Endodermal cell (in vitro differentiated cells): ENCODE measurements at regions not wholly inside any gene's neighbourhood (a gene's known extent, or its start where the extent isn't known, plus 50 kb on each side); places are given as distances from the start of the nearest gene placed in this dataset.

Source experiments
- DNase-seq: peaks from one replicate; pipeline ENCODE4 v3.0.0-alpha.2; 2017
- H3K27ac ChIP-seq: 2 replicates; pipeline ENCODE4 v1.5.1; 2013; ENCODE audit warnings: mild to moderate bottlenecking, low read depth, low read length, moderate library complexity
- H3K27me3 ChIP-seq: 2 replicates; pipeline ENCODE4 v1.6.1; 2013; ENCODE audit warnings: mild to moderate bottlenecking, low read length, moderate library complexity; ENCODE audit not compliant: insufficient read depth, control insufficient read depth, poor library complexity, severe bottlenecking
- H3K36me3 ChIP-seq: 2 replicates; pipeline ENCODE4 v1.7.0; 2013; ENCODE audit warnings: mild to moderate bottlenecking, low read length, moderate library complexity; ENCODE audit not compliant: control insufficient read depth, insufficient read depth
- H3K4me1 ChIP-seq: one replicate; pipeline ENCODE4 v1.7.0; 2013; ENCODE audit warnings: low read length; ENCODE audit not compliant: control insufficient read depth, insufficient read depth
- H3K4me3 ChIP-seq: 2 replicates; pipeline ENCODE4 v1.5.1; 2013; ENCODE audit warnings: mild to moderate bottlenecking, low read length, moderate library complexity
- H3K9ac ChIP-seq: 2 replicates; pipeline ENCODE4 v1.6.1; 2013; ENCODE audit warnings: mild to moderate bottlenecking, low read length, moderate library complexity; ENCODE audit not compliant: poor library complexity, severe bottlenecking; ENCODE audit errors: extremely low read depth
- H3K9me3 ChIP-seq: 2 replicates; pipeline ENCODE4 v1.6.1; 2013; ENCODE audit warnings: mild to moderate bottlenecking, low read length, moderate library complexity; ENCODE audit not compliant: control insufficient read depth
- H3K27ac Mint-ChIP-seq: 2 replicates; pipeline ENCODE4 v1.8.0; 2020; ENCODE audit warnings: mixed read lengths
- H3K27me3 Mint-ChIP-seq: 2 replicates; pipeline ENCODE4 v1.8.0; 2021; ENCODE audit warnings: mild to moderate bottlenecking, mixed read lengths; ENCODE audit not compliant: insufficient read depth
- H3K36me3 Mint-ChIP-seq: 2 replicates; pipeline ENCODE4 v1.8.0; 2020; ENCODE audit warnings: low read depth, mixed read lengths
- H3K4me1 Mint-ChIP-seq: 2 replicates; pipeline ENCODE4 v1.8.0; 2020; ENCODE audit warnings: mixed read lengths
- H3K4me3 Mint-ChIP-seq: 2 replicates; pipeline ENCODE4 v1.8.0; 2020; ENCODE audit warnings: mild to moderate bottlenecking, moderate library complexity, mixed read lengths
- H3K9me3 Mint-ChIP-seq: 2 replicates; pipeline ENCODE4 v1.8.0; 2020; ENCODE audit warnings: mild to moderate bottlenecking, mixed read lengths
- WGBS, 2 experiments: methylation state at CpG; one replicate each; pipeline versions ENCODE4 v1.1.5 to v1.1.7; 2013; ENCODE audit warnings: missing lambda C conversion rate in 2 of 2, mixed read lengths in 1 of 2; ENCODE audit not compliant: insufficient coverage in 1 of 2, insufficient read length in 1 of 2; 5-methylcytosine and 5-hydroxymethylcytosine counted together
- TF ChIP-seq, protein P1 (sequence below): fragments of 200-600 bp; sonication (generic); conservative IDR thresholded peaks from 2 replicates; pipeline ENCODE4 v1.5.0; 2021; ENCODE audit warnings: antibody characterized with exemption, mild to moderate bottlenecking

DNA sequence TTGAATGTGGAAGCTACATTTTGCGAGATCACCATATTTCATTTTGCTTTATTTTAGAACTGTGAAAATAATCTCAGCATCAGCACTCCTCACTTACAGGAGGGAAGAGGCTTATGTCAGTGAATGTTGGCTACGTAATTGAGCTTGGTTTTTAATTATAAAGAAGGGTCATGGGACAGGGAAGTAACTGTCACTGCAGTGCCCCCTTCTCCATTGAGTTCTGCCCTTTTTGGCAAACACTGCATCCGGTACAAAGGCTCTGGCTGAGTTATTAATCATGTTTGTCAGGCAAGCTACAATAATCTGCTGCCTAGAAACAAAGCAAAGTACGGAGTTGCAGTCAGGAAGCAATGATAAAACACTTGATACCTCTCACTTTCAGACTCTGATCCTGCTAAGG lies 546.7 kb downstream of the SNAPC1 start:
- no peak overlapping the region for H3K4me3 ChIP-seq

DNA sequence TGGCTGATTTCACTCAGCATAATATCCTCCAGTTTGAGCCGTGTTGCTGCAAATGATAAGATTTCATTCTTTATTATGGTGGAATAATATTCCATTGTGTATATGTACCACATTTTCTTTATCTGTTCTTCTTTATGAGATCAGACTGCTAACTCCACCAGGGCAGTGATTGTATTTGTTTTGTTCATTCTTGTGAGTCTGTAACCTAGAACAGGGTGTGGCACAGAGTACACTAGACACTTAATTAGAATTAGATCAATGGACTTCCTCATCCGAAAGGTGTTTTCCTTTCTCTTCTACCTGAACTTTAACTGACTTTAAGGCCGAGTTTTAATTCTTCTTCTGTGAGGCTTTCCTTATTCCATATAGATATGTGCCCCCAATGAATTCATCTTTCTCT lies 551.0 kb downstream of the SNAPC1 start:
- no peaks in the 10 kb centered on the region for H3K9me3 Mint-ChIP-seq

More for the DNA sequence above, 546.7 kb downstream of the SNAPC1 start:
- Mint-ChIP-seq H3K36me3 (no peaks in the 10 kb centered on the region), H3K27ac (no peak overlapping the region), H3K27me3 (no peaks in the 10 kb centered on the region), H3K4me3 (no peak overlapping the region), H3K9me3 (no peaks in the 10 kb centered on the region), H3K4me1 (peaks cover 5% of the 10 kb centered on the region)
- no peaks in the 10 kb centered on the region for H3K4me1 ChIP-seq
- no peak overlapping the region for H3K27ac ChIP-seq
- H3K9me3 ChIP-seq: no peaks in the 10 kb centered on the region
- TF ChIP-seq, protein P1, sequence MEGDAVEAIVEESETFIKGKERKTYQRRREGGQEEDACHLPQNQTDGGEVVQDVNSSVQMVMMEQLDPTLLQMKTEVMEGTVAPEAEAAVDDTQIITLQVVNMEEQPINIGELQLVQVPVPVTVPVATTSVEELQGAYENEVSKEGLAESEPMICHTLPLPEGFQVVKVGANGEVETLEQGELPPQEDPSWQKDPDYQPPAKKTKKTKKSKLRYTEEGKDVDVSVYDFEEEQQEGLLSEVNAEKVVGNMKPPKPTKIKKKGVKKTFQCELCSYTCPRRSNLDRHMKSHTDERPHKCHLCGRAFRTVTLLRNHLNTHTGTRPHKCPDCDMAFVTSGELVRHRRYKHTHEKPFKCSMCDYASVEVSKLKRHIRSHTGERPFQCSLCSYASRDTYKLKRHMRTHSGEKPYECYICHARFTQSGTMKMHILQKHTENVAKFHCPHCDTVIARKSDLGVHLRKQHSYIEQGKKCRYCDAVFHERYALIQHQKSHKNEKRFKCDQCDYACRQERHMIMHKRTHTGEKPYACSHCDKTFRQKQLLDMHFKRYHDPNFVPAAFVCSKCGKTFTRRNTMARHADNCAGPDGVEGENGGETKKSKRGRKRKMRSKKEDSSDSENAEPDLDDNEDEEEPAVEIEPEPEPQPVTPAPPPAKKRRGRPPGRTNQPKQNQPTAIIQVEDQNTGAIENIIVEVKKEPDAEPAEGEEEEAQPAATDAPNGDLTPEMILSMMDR: no peak
- no peaks in the 10 kb centered on the region for H3K27me3 ChIP-seq
- 67 to 76% methylated on average over 1 to 4 of the region's 4 CpGs for WGBS, 2 experiments
- H3K9ac ChIP-seq: no peak overlapping the region
- DNase-seq: no peak
- H3K36me3 ChIP-seq: no peaks in the 10 kb centered on the region

DNA sequence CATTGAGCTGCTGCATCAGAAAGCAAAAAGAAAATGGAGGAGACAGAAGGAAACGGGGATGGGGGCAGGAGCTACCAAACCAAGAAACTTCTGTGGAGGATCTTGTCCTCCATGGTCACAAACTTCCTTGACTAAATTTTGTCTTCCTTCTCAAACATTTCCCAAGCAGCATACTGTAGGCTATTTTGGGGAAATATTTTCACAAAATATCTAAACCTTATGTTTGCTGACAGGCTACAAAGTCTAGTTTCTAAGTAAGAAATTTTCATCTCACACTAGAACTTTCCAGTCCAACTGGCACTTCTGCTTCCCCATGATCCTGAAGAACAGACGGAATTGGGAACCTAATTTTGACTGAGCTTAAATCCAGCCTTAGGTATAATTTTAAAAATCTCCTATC lies 552.0 kb downstream of the SNAPC1 start:
- Mint-ChIP-seq H3K9me3 (no peaks in the 10 kb centered on the region), H3K4me3 (no peak overlapping the region), H3K4me1 (no peaks in the 10 kb centered on the region), H3K27ac (no peak overlapping the region), H3K27me3 (no peaks in the 10 kb centered on the region), H3K36me3 (no peaks in the 10 kb centered on the region)
- 88 to 100% methylated on average over 1 to 2 of the region's 2 CpGs for WGBS, 2 experiments
- Histone ChIP-seq H3K27me3 (no peaks in the 10 kb centered on the region), H3K4me1 (no peaks in the 10 kb centered on the region), H3K9ac (no peak overlapping the region), H3K36me3 (no peaks in the 10 kb centered on the region), H3K27ac (no peak overlapping the region), H3K9me3 (no peaks in the 10 kb centered on the region), H3K4me3 (no peak overlapping the region)
- TF ChIP-seq, protein P1: no peak
- no peak for DNase-seq

More for the DNA sequence above, 551.0 kb downstream of the SNAPC1 start:
- no peak overlapping the region for H3K4me3 Mint-ChIP-seq
- no peak overlapping the region for H3K27ac ChIP-seq
- H3K27ac Mint-ChIP-seq: no peak overlapping the region
- no peaks in the 10 kb centered on the region for H3K4me1 ChIP-seq
- H3K36me3 ChIP-seq: no peaks in the 10 kb centered on the region
- TF ChIP-seq, protein P1: no peak
- no peak overlapping the region for H3K4me3 ChIP-seq
- H3K27me3 Mint-ChIP-seq: no peaks in the 10 kb centered on the region
- DNase-seq: no peak
- H3K4me1 Mint-ChIP-seq: peaks cover 2% of the 10 kb centered on the region
- H3K27me3 ChIP-seq: no peaks in the 10 kb centered on the region
- WGBS, 2 experiments: 92 to 95% methylated on average over 2 of the region's 3 CpGs
- no peak overlapping the region for H3K9ac ChIP-seq
- H3K36me3 Mint-ChIP-seq: no peaks in the 10 kb centered on the region
- no peaks in the 10 kb centered on the region for H3K9me3 ChIP-seq
